ENCODE measurements at regions not wholly inside any gene's neighbourhood (a gene's known extent, or its start where the extent isn't known, plus 50 kb on each side); places are given as distances from the start of the nearest gene placed in this dataset.

DNA sequence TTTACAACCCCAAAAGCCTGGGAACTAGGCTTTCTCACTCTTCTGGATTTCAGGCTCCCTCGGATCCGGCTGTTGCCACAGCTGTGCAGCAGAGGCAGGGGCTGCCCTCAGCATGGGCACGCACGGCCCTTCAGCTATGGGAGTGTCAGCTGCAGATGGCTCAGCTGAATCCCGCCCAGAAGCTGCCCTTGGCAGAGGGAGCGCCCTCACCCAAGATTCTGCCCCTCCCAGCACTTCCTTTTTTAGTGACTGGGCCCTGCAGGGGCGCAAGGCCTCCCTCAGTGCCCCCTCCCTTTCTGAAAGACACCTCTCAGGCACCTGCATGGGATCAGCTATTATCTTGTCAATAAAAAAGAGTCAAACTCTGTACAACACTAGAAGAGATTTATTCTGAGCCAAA, 67.9 kb upstream of the THBS2 start:
- no peak overlapping the region for H2AFZ ChIP-seq
- H3K79me2 ChIP-seq (ENCODE audit: low read depth) = no peaks in the 10 kb centered on the region
- no peaks in the 10 kb centered on the region for H3K9me3 ChIP-seq (ENCODE audit: insufficient read depth, low read depth)
- H3K27me3 ChIP-seq (ENCODE audit: insufficient read depth, low read depth) = peaks cover 58% of the 10 kb centered on the region
- H3K4me3 ChIP-seq = no peak overlapping the region
- intact Hi-C loops (cut with micrococcal nuclease; ENCODE audit: unreplicated experiment) = no loop called here
- no peak for DNase-seq
- TF ChIP-seq EZH2 (IDR thresholded peaks at IDR 0.05; ENCODE audit: low read depth) = no peak
- TF ChIP-seq, protein P1, sequence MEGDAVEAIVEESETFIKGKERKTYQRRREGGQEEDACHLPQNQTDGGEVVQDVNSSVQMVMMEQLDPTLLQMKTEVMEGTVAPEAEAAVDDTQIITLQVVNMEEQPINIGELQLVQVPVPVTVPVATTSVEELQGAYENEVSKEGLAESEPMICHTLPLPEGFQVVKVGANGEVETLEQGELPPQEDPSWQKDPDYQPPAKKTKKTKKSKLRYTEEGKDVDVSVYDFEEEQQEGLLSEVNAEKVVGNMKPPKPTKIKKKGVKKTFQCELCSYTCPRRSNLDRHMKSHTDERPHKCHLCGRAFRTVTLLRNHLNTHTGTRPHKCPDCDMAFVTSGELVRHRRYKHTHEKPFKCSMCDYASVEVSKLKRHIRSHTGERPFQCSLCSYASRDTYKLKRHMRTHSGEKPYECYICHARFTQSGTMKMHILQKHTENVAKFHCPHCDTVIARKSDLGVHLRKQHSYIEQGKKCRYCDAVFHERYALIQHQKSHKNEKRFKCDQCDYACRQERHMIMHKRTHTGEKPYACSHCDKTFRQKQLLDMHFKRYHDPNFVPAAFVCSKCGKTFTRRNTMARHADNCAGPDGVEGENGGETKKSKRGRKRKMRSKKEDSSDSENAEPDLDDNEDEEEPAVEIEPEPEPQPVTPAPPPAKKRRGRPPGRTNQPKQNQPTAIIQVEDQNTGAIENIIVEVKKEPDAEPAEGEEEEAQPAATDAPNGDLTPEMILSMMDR (conservative IDR thresholded peaks at IDR 0.05) = no peak
- CTCF ChIA-PET = no interaction called here
- no TSS peak for BruUV-seq (replicated peaks)
- H3K36me3 ChIP-seq (ENCODE audit: low read depth) = no peaks in the 10 kb centered on the region
- no peak overlapping the region for H3K4me2 ChIP-seq
- POLR2A ChIA-PET (ENCODE audit: unreplicated experiment) = no interaction called here
- no peaks in the 10 kb centered on the region for H3K4me1 ChIP-seq (replicated peaks; ENCODE audit: insufficient read depth)
- H3F3A ChIP-seq (ENCODE audit: insufficient read depth, low read depth) = no peaks in the 10 kb centered on the region
- H4K20me1 ChIP-seq (ENCODE audit: insufficient read depth) = no peaks in the 10 kb centered on the region
- no peak overlapping the region for H3K27ac ChIP-seq
- H3K9me2 ChIP-seq (ENCODE audit: insufficient read depth) = no peaks in the 10 kb centered on the region

GRCh38 chr6:169320013-169320412, 66.4 kb upstream of the THBS2 start:
- Histone ChIP-seq H3F3A (ENCODE audit: insufficient read depth, low read depth) (no peaks in the 10 kb centered on the region), H3K4me2 (no peak overlapping the region), H3K79me2 (ENCODE audit: low read depth) (no peaks in the 10 kb centered on the region), H3K9me2 (ENCODE audit: insufficient read depth) (no peaks in the 10 kb centered on the region), H3K4me3 (no peak overlapping the region), H3K9me3 (ENCODE audit: insufficient read depth, low read depth) (no peaks in the 10 kb centered on the region), H4K20me1 (ENCODE audit: insufficient read depth) (no peaks in the 10 kb centered on the region), H3K27ac (no peak overlapping the region), H2AFZ (no peak overlapping the region), H3K27me3 (ENCODE audit: insufficient read depth, low read depth) (peaks cover 58% of the 10 kb centered on the region), H3K4me1 (replicated peaks; ENCODE audit: insufficient read depth) (no peaks in the 10 kb centered on the region), H3K36me3 (ENCODE audit: low read depth) (no peaks in the 10 kb centered on the region)
- intact Hi-C loops (cut with micrococcal nuclease; ENCODE audit: unreplicated experiment) = no loop called here
- BruUV-seq (replicated peaks) = no TSS peak
- TF ChIP-seq, protein P1 (conservative IDR thresholded peaks at IDR 0.05) = no peak
- TF ChIP-seq EZH2 (IDR thresholded peaks at IDR 0.05; ENCODE audit: low read depth) = no peak
- POLR2A ChIA-PET (ENCODE audit: unreplicated experiment) = no interaction called here
- no peak for DNase-seq
- CTCF ChIA-PET = no interaction called here

- H3K9me3 ChIP-seq (ENCODE audit: insufficient read depth, low read depth) = no peaks in the 10 kb centered on the region
- CTCF ChIA-PET = no interaction called here
- no TSS peak for BruUV-seq (replicated peaks)
- no peaks in the 10 kb centered on the region for H3K79me2 ChIP-seq (ENCODE audit: low read depth)
- POLR2A ChIA-PET (ENCODE audit: unreplicated experiment) = no interaction called here
- no peaks in the 10 kb centered on the region for H4K20me1 ChIP-seq (ENCODE audit: insufficient read depth)
- intact Hi-C loops (cut with micrococcal nuclease; ENCODE audit: unreplicated experiment) = no loop called here
- no peak overlapping the region for H3K27ac ChIP-seq
- no peak overlapping the region for H3K4me2 ChIP-seq
- no peak overlapping the region for H3K4me3 ChIP-seq
- H3K4me1 ChIP-seq (replicated peaks; ENCODE audit: insufficient read depth) = no peaks in the 10 kb centered on the region
- no peak overlapping the region for H2AFZ ChIP-seq
- no peaks in the 10 kb centered on the region for H3K9me2 ChIP-seq (ENCODE audit: insufficient read depth)
- H3F3A ChIP-seq (ENCODE audit: insufficient read depth, low read depth) = no peaks in the 10 kb centered on the region
- no peaks in the 10 kb centered on the region for H3K36me3 ChIP-seq (ENCODE audit: low read depth)
- TF ChIP-seq, protein P1 (conservative IDR thresholded peaks at IDR 0.05) = no peak
- TF ChIP-seq EZH2 (IDR thresholded peaks at IDR 0.05; ENCODE audit: low read depth) = no peak
- H3K27me3 ChIP-seq (ENCODE audit: insufficient read depth, low read depth) = peaks cover 57% of the 10 kb centered on the region
- DNase-seq = no peak
Measured at GRCh38 chr6:169317441-169318202, 64.0 kb upstream of the THBS2 start.
